K562 (cell line): ENCODE measurements at regions not wholly inside any gene's neighbourhood (a gene's known extent, or its start where the extent isn't known, plus 50 kb on each side); places are given as distances from the start of the nearest gene placed in this dataset.

Experiments used
- ZNF551 ChIP-seq: fragments of 250-450 bp; sonication (Bioruptor Pico); IDR thresholded peaks from 2 replicates; pipeline ENCODE4 v1.5.0; 2021; ENCODE audit warnings: mild to moderate bottlenecking, moderate library complexity

- TF ChIP-seq ZNF551 (CRISPR knock-in tag) = no peak
Measured at GRCh38 chr17:56740481-56740880, 93.2 kb downstream of the C17orf67 start (continued).
